ENCODE measurements at regions not wholly inside any gene's neighbourhood (a gene's known extent, or its start where the extent isn't known, plus 50 kb on each side); places are given as distances from the start of the nearest gene placed in this dataset.

- Histone ChIP-seq H3K79me2 (ENCODE audit: low read depth) (no peaks in the 10 kb centered on the region), H3K9me3 (ENCODE audit: insufficient read depth, low read depth) (no peaks in the 10 kb centered on the region), H2AFZ (no peak overlapping the region), H3K4me1 (replicated peaks; ENCODE audit: insufficient read depth) (no peaks in the 10 kb centered on the region), H4K20me1 (ENCODE audit: insufficient read depth) (no peaks in the 10 kb centered on the region), H3F3A (ENCODE audit: insufficient read depth, low read depth) (no peaks in the 10 kb centered on the region), H3K36me3 (ENCODE audit: low read depth) (no peaks in the 10 kb centered on the region), H3K27ac (no peak overlapping the region), H3K27me3 (ENCODE audit: insufficient read depth, low read depth) (peaks cover 17% of the 10 kb centered on the region; the same call in 1 of the 2 replicates), H3K4me2 (no peak overlapping the region), H3K4me3 (no peak overlapping the region), H3K9me2 (ENCODE audit: insufficient read depth) (no peaks in the 10 kb centered on the region)
- ChIA-PET POLR2A (ENCODE audit: unreplicated experiment) (no interaction called here), CTCF (no interaction called here)
- no peak for TF ChIP-seq EZH2 (IDR thresholded peaks at IDR 0.05; ENCODE audit: low read depth)
- TF ChIP-seq CTCF (conservative IDR thresholded peaks at IDR 0.05): no peak
- DNase-seq: no peak
- no TSS peak for BruUV-seq (replicated peaks)
- intact Hi-C loops (cut with micrococcal nuclease; ENCODE audit: unreplicated experiment): no loop called here
These were observed 73.0 kb upstream of the PJA1 start for GRCh38 chrX:69238114-69238886.

- H4K20me1 ChIP-seq (ENCODE audit: insufficient read depth): no peaks in the 10 kb centered on the region
- H3K27ac ChIP-seq: no peak overlapping the region
- no peak overlapping the region for H3K4me2 ChIP-seq
- H3K9me3 ChIP-seq (ENCODE audit: insufficient read depth, low read depth): no peaks in the 10 kb centered on the region
- no peaks in the 10 kb centered on the region for H3K36me3 ChIP-seq (ENCODE audit: low read depth)
- no TSS peak for BruUV-seq (replicated peaks)
- POLR2A ChIA-PET (ENCODE audit: unreplicated experiment): no interaction called here
- H3K4me1 ChIP-seq (replicated peaks; ENCODE audit: insufficient read depth): no peaks in the 10 kb centered on the region
- H3K27me3 ChIP-seq (ENCODE audit: insufficient read depth, low read depth): 0 out of 2 replicates have a peak, but pooled peaks cover 8% of the 10 kb centered on the region
- no peaks in the 10 kb centered on the region for H3F3A ChIP-seq (ENCODE audit: insufficient read depth, low read depth)
- H3K9me2 ChIP-seq (ENCODE audit: insufficient read depth): no peaks in the 10 kb centered on the region
- no peak overlapping the region for H3K4me3 ChIP-seq
- no peak overlapping the region for H2AFZ ChIP-seq
- intact Hi-C loops (cut with micrococcal nuclease; ENCODE audit: unreplicated experiment): no loop called here
- CTCF ChIA-PET: interaction anchor here (0.5 to 0.7 kb wide), 2 partner anchors 42 to 48 kb away, joined by 3 to 5 read pairs; no protein-coding TSS in a partner anchor
- H3K79me2 ChIP-seq (ENCODE audit: low read depth): no peaks in the 10 kb centered on the region
- TF ChIP-seq EZH2 (IDR thresholded peaks at IDR 0.05; ENCODE audit: low read depth) (no peak), CTCF (conservative IDR thresholded peaks at IDR 0.05) (no peak)
- DNase-seq: no peak
These were observed 72.0 kb upstream of the PJA1 start for GRCh38 chrX:69237236-69237635.

- Histone ChIP-seq H3K79me2 (ENCODE audit: low read depth) (no peaks in the 10 kb centered on the region), H3K36me3 (ENCODE audit: low read depth) (no peaks in the 10 kb centered on the region), H3K27ac (no peak overlapping the region), H3K27me3 (ENCODE audit: insufficient read depth, low read depth) (0 out of 2 replicates have a peak, but pooled peaks cover 3% of the 10 kb centered on the region), H3K9me2 (ENCODE audit: insufficient read depth) (no peaks in the 10 kb centered on the region), H2AFZ (no peak overlapping the region), H4K20me1 (ENCODE audit: insufficient read depth) (no peaks in the 10 kb centered on the region), H3K4me3 (no peak overlapping the region), H3K4me2 (no peak overlapping the region), H3K9me3 (ENCODE audit: insufficient read depth, low read depth) (no peaks in the 10 kb centered on the region), H3F3A (ENCODE audit: insufficient read depth, low read depth) (no peaks in the 10 kb centered on the region), H3K4me1 (replicated peaks; ENCODE audit: insufficient read depth) (no peaks in the 10 kb centered on the region)
- no TSS peak for BruUV-seq (replicated peaks)
- intact Hi-C loops (cut with micrococcal nuclease; ENCODE audit: unreplicated experiment): no loop called here
- TF ChIP-seq CTCF (conservative IDR thresholded peaks at IDR 0.05): no peak
- TF ChIP-seq EZH2 (IDR thresholded peaks at IDR 0.05; ENCODE audit: low read depth): no peak
- DNase-seq: no peak
- ChIA-PET POLR2A (ENCODE audit: unreplicated experiment) (no interaction called here), CTCF (interaction anchor here (0.5 kb wide), 1 partner anchor 49 kb away, joined by 5 read pairs; no protein-coding TSS in a partner anchor)
These were observed 71.4 kb upstream of the PJA1 start for GRCh38 chrX:69236641-69237040.

Measured in PC-9 (cell line).